ENCODE measurements at regions not wholly inside any gene's neighbourhood (a gene's known extent, or its start where the extent isn't known, plus 50 kb on each side); places are given as distances from the start of the nearest gene placed in this dataset.

- DNase-seq (ENCODE audit: low spot score): no peak
Measured at GRCh38 chr2:129302106-129302505, 677.4 kb upstream of the RAB6C start.

- DNase-seq (ENCODE audit: low spot score): no peak
Measured at GRCh38 chr2:129302561-129303183, 676.8 kb upstream of the RAB6C start.

- DNase-seq (ENCODE audit: low spot score): no peak
Measured at GRCh38 chr2:129314120-129314519, 665.3 kb upstream of the RAB6C start.

- peak; percentile 65 for DNase-seq (ENCODE audit: low spot score)
Measured at GRCh38 chr2:129318581-129319421, 660.7 kb upstream of the RAB6C start.

- DNase-seq (ENCODE audit: low spot score): no peak
Measured at GRCh38 chr2:129319422-129319717, 660.1 kb upstream of the RAB6C start.

GRCh38 chr2:129320288-129320687, 659.2 kb upstream of the RAB6C start:
- no peak for DNase-seq (ENCODE audit: low spot score)

GRCh38 chr2:129324349-129324748, 655.1 kb upstream of the RAB6C start:
- DNase-seq (ENCODE audit: low spot score): no peak

GRCh38 chr2:129325151-129325550, 654.3 kb upstream of the RAB6C start:
- DNase-seq (ENCODE audit: low spot score): no peak

GRCh38 chr2:129329574-129329973, 649.9 kb upstream of the RAB6C start:
- DNase-seq (ENCODE audit: low spot score): no peak

GRCh38 chr2:129330504-129330903, 649.0 kb upstream of the RAB6C start:
- no peak for DNase-seq (ENCODE audit: low spot score)

- no peak for DNase-seq (ENCODE audit: low spot score)
Measured at GRCh38 chr2:129331638-129332037, 647.8 kb upstream of the RAB6C start.

- no peak for DNase-seq (ENCODE audit: low spot score)
Measured at GRCh38 chr2:129334128-129334527, 645.3 kb upstream of the RAB6C start.

GRCh38 chr2:129334696-129335410, 644.6 kb upstream of the RAB6C start:
- DNase-seq (ENCODE audit: low spot score): no peak

- no peak for DNase-seq (ENCODE audit: low spot score)
Measured at GRCh38 chr2:129336276-129336675, 643.2 kb upstream of the RAB6C start.

GRCh38 chr2:129337076-129337475, 642.4 kb upstream of the RAB6C start:
- no peak for DNase-seq (ENCODE audit: low spot score)

GRCh38 chr2:129345540-129345939, 633.9 kb upstream of the RAB6C start:
- no peak for DNase-seq (ENCODE audit: low spot score)

GRCh38 chr2:129347486-129348217, 631.8 kb upstream of the RAB6C start:
- no peak for DNase-seq (ENCODE audit: low spot score)

- no peak for DNase-seq (ENCODE audit: low spot score)
Measured at GRCh38 chr2:129354631-129355030, 624.8 kb upstream of the RAB6C start.

- no peak for DNase-seq (ENCODE audit: low spot score)
Measured at GRCh38 chr2:129361688-129362087, 617.8 kb upstream of the RAB6C start.

GRCh38 chr2:129366263-129366662, 613.2 kb upstream of the RAB6C start:
- no peak for DNase-seq (ENCODE audit: low spot score)

GRCh38 chr2:129367107-129367506, 612.4 kb upstream of the RAB6C start:
- DNase-seq (ENCODE audit: low spot score): no peak

GRCh38 chr2:129369437-129369836, 610.0 kb upstream of the RAB6C start:
- no peak for DNase-seq (ENCODE audit: low spot score)

GRCh38 chr2:129374452-129374851, 605.0 kb upstream of the RAB6C start:
- DNase-seq (ENCODE audit: low spot score): no peak

Data from ecto neural progenitor cell (in vitro differentiated cells).